Activated CD4-positive, alpha-beta memory T cell treated with anti-CD3 and anti-CD28 coated beads, Interleukin-2, amount 10 ng/mL, durations not matched to agents 7 days and 5 days (primary cell): ENCODE measurements at regions not wholly inside any gene's neighbourhood (a gene's known extent, or its start where the extent isn't known, plus 50 kb on each side); places are given as distances from the start of the nearest gene placed in this dataset.

Experiments used
- CTCF ChIA-PET: fragments of 350-600 bp; sonication (Branson Sonifier 250); formaldehyde crosslinking; loops from one replicate; lab custom pipeline; 2021; ENCODE audit warnings: antibody characterized with exemption, inconsistent platforms; lab: Charles Lee
- POLR2A ChIA-PET: fragments of 350-600 bp; sonication (Branson Sonifier 250); formaldehyde crosslinking; loops from one replicate; lab custom pipeline; 2021; ENCODE audit warnings: antibody characterized with exemption; lab: Charles Lee
- DNase-seq: peaks from one replicate; pipeline ENCODE4 v3.0.0-alpha.2; 2020
- H3K27ac Mint-ChIP-seq: one replicate; pipeline ENCODE4 v1.8.0; 2021; ENCODE audit warnings: mild to moderate bottlenecking, mixed read lengths
- H3K27me3 Mint-ChIP-seq: one replicate; pipeline ENCODE4 v1.8.0; 2021; ENCODE audit warnings: mixed read lengths
- H3K36me3 Mint-ChIP-seq: one replicate; pipeline ENCODE4 v1.8.0; 2021; ENCODE audit warnings: low read depth, mixed read lengths
- H3K4me1 Mint-ChIP-seq: one replicate; pipeline ENCODE4 v1.8.0; 2021; ENCODE audit warnings: mixed read lengths
- H3K4me3 Mint-ChIP-seq: one replicate; pipeline ENCODE4 v1.8.0; 2021; ENCODE audit warnings: mild to moderate bottlenecking, mixed read lengths
- H3K9me3 Mint-ChIP-seq: one replicate; pipeline ENCODE4 v1.8.0; 2021; ENCODE audit warnings: mixed read lengths

DNA sequence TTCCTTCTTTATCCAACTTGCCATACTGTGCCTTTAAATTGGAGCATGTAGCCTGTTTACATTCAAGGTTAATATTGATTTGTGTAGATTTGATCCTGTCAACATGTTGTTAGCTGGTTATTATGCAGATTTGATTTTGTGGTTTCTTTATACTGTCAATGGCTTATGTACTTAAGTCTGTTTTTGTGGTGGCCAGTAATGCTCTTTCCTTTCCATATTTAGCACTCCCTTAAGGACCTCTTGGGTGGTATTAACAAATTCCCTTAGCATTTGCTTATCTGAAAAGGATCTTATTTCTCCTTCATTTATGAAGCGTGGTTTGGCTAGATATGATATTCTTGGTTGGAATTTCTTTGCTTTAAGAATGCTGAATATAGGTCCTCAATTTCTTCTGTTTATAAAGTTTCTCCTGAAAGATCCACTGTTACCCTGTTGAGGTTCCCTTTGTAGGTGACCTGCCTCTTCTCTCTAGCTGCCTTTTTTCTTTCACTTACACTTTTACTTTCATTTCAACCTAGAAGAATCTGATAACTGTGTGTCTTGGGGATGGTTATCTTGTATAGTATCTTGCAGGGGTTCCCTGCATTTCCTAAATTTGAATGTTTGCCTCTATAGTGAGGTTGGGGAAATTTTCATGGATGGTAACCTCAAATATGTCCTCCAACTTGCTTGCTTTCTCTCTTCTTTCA lies 86.9 kb upstream of the NEGR1 start:
- no peaks in the 10 kb centered on the region for H3K4me1 Mint-ChIP-seq
- POLR2A ChIA-PET = no interaction called here
- DNase-seq = no peak
- no peaks in the 10 kb centered on the region for H3K36me3 Mint-ChIP-seq
- no peak overlapping the region for H3K4me3 Mint-ChIP-seq
- H3K27ac Mint-ChIP-seq = no peak overlapping the region
- peaks cover 4% of the 10 kb centered on the region for H3K9me3 Mint-ChIP-seq
- CTCF ChIA-PET = no interaction called here
- H3K27me3 Mint-ChIP-seq = no peaks in the 10 kb centered on the region

DNA sequence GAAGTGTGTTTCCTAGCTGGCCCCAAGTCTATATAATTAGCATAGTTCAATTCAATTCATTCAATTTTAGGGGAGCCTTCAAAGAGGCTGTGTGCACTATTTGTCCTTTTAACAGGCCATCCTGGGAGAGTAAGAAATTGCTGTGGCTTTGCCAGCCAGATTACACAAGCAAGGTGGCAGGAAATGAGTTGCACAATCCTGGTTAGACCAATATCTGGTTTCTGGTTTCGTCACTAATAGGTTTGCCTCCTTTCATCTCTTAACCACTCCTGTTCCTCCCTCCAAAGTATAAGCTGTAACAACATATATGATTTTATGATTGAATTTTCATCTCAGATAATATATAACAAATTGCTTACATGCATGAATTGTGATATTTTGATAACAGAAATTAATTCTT lies 84.1 kb upstream of the NEGR1 start:
- ChIA-PET POLR2A (no interaction called here), CTCF (interaction anchor here (0.7 kb wide), 1 partner anchor 418 kb away, joined by 3 read pairs; no protein-coding TSS in a partner anchor)
- H3K4me1 Mint-ChIP-seq = no peaks in the 10 kb centered on the region
- peaks cover 2% of the 10 kb centered on the region for H3K9me3 Mint-ChIP-seq
- H3K27me3 Mint-ChIP-seq = no peaks in the 10 kb centered on the region
- no peaks in the 10 kb centered on the region for H3K36me3 Mint-ChIP-seq
- H3K27ac Mint-ChIP-seq = no peak overlapping the region
- no peak for DNase-seq
- H3K4me3 Mint-ChIP-seq = no peak overlapping the region

GRCh38 chr1:72365693-72366092 lies 83.4 kb upstream of the NEGR1 start:
- ChIA-PET CTCF (interaction anchor here (0.7 kb wide), 1 partner anchor 419 kb away, joined by 3 read pairs; no protein-coding TSS in a partner anchor), POLR2A (no interaction called here)
- no peaks in the 10 kb centered on the region for H3K36me3 Mint-ChIP-seq
- no peaks in the 10 kb centered on the region for H3K4me1 Mint-ChIP-seq
- H3K27ac Mint-ChIP-seq = no peak overlapping the region
- DNase-seq = no peak
- no peaks in the 10 kb centered on the region for H3K27me3 Mint-ChIP-seq
- H3K9me3 Mint-ChIP-seq = peaks cover 2% of the 10 kb centered on the region
- no peak overlapping the region for H3K4me3 Mint-ChIP-seq

GRCh38 chr1:72362538-72362937 lies 80.2 kb upstream of the NEGR1 start:
- Mint-ChIP-seq H3K36me3 (no peaks in the 10 kb centered on the region), H3K4me3 (no peak overlapping the region), H3K4me1 (no peaks in the 10 kb centered on the region), H3K27ac (no peak overlapping the region), H3K27me3 (no peaks in the 10 kb centered on the region), H3K9me3 (no peaks in the 10 kb centered on the region)
- CTCF ChIA-PET = no interaction called here
- POLR2A ChIA-PET = no interaction called here
- DNase-seq = no peak

GRCh38 chr1:72357411-72357810 lies 75.1 kb upstream of the NEGR1 start:
- DNase-seq = no peak
- no peaks in the 10 kb centered on the region for H3K27me3 Mint-ChIP-seq
- ChIA-PET CTCF (no interaction called here), POLR2A (no interaction called here)
- H3K27ac Mint-ChIP-seq = no peak overlapping the region
- no peak overlapping the region for H3K4me3 Mint-ChIP-seq
- H3K36me3 Mint-ChIP-seq = no peaks in the 10 kb centered on the region
- H3K4me1 Mint-ChIP-seq = no peaks in the 10 kb centered on the region
- no peaks in the 10 kb centered on the region for H3K9me3 Mint-ChIP-seq

DNA sequence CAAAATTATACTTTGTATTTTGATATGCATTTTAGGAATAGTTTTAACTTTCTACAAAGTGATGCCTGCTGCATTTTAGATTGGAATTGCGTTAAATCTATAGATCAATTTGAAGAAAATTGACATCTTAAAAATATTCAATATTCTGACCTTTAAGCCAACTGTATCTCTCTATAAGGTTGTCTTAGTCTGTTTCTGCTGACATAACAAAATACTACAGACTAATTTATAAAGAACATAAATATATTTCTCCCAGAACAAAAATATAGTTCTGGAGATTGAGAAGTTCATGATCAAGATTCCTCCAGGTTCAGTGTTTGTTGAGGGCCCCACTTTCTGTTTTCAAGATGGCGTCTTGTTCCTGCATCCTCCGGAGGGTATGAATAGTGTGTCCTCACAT lies 73.6 kb upstream of the NEGR1 start:
- H3K4me1 Mint-ChIP-seq = no peaks in the 10 kb centered on the region
- no peak overlapping the region for H3K27ac Mint-ChIP-seq
- ChIA-PET POLR2A (no interaction called here), CTCF (no interaction called here)
- H3K4me3 Mint-ChIP-seq = no peak overlapping the region
- H3K9me3 Mint-ChIP-seq = no peaks in the 10 kb centered on the region
- DNase-seq = no peak
- H3K36me3 Mint-ChIP-seq = no peaks in the 10 kb centered on the region
- H3K27me3 Mint-ChIP-seq = no peaks in the 10 kb centered on the region

GRCh38 chr1:72341661-72342060 lies 59.3 kb upstream of the NEGR1 start:
- no peak overlapping the region for H3K27ac Mint-ChIP-seq
- ChIA-PET CTCF (no interaction called here), POLR2A (no interaction called here)
- H3K36me3 Mint-ChIP-seq = no peaks in the 10 kb centered on the region
- H3K27me3 Mint-ChIP-seq = no peaks in the 10 kb centered on the region
- H3K9me3 Mint-ChIP-seq = no peaks in the 10 kb centered on the region
- no peak for DNase-seq
- no peaks in the 10 kb centered on the region for H3K4me1 Mint-ChIP-seq
- H3K4me3 Mint-ChIP-seq = no peak overlapping the region

DNA sequence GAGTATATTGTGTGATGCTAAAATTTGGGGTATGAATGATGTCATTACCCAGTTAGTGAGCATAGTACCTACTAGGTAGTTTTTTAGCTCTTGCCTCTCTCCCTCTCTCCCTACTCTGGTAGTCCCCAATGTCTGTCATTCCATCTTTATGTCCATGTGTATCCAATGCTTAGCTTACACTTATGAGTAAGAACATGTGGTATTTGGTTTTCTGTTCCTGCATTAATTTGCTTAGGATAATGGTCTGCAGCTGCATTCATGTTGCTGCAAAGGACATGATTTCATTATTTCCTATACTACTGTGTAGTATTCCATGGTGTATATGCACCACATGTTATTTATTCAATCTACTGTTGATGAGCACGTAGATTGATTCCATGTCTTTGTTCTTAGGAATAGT lies 54.4 kb upstream of the NEGR1 start:
- CTCF ChIA-PET = no interaction called here
- Mint-ChIP-seq H3K27me3 (no peaks in the 10 kb centered on the region), H3K9me3 (no peaks in the 10 kb centered on the region), H3K4me1 (no peaks in the 10 kb centered on the region), H3K4me3 (no peak overlapping the region), H3K27ac (no peak overlapping the region), H3K36me3 (no peaks in the 10 kb centered on the region)
- POLR2A ChIA-PET = no interaction called here
- DNase-seq = no peak
